HG02884 (cell line): ENCODE measurements at regions not wholly inside any gene's neighbourhood (a gene's known extent, or its start where the extent isn't known, plus 50 kb on each side); places are given as distances from the start of the nearest gene placed in this dataset.
"Not testable (repeated sequence)": the region's sequence is repeated elsewhere in the genome, so short reads cannot be mapped to it uniquely, and the experiment has no call there.

ENCODE experiments used
- ATAC-seq: cut with Tn5 transposase; IDR thresholded peaks from one replicate; pipeline ENCODE4 v1.9.1; 2021; ENCODE audit warnings: mild to moderate bottlenecking, moderate library complexity; ENCODE audit not compliant: unreplicated experiment

DNA sequence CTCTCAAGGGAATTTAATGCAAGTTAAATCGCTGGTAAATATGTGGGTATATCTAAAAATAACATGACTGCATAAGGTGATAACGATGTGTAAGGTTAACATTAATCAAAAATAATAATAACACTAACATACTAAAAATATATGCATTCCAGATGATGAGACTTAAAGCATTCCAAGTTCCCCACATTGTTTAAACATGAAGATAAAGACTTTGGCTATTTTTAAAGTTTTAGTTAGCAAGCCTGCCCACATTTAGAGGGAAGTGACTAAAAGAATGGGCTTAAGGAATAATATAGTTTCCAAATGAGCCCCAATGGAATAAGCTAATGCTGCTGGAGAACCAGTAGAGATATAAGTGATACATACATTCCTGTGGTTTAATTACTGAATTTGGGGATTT is 941.3 kb downstream of the TBC1D32 start:
- ATAC-seq, result no peak

DNA sequence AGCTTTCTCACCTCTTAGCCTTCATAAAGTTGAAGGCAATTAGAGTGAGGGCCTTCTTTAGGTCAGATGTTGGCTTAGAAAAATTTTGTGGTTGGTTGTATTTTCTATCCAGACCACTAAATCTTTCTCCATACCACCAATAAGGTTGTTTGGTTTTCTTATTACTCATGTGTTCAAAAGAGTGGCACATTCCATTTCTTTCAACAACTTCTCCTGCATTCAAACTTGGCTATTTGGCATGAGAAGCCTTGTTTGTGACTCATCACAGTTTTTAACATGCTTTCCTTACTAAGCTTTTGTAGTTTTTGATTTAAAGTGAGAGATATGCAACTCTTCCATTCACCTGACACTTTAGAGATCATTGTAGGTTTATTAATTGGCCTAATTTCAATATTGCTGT is 949.6 kb downstream of the TBC1D32 start:
- no peak for ATAC-seq

DNA sequence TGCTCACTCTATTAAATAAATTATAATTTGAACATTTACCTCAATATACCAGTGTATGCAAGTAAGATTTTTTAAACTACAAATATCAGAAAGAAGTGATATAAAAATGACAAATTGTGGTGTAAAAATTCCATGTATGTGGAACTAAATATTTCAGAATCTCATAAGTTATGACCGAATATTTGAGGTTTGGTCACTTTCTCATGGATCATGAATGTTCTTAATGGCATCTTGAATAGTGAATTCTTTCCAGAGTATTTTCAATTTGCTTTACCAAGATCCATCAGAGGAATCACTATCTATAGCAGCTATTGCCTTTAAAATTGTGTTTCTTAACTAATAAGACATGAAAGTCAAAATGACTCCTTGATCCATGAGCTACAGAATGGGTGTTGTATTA is 950.6 kb downstream of the TBC1D32 start:
- ATAC-seq, result no peak

DNA sequence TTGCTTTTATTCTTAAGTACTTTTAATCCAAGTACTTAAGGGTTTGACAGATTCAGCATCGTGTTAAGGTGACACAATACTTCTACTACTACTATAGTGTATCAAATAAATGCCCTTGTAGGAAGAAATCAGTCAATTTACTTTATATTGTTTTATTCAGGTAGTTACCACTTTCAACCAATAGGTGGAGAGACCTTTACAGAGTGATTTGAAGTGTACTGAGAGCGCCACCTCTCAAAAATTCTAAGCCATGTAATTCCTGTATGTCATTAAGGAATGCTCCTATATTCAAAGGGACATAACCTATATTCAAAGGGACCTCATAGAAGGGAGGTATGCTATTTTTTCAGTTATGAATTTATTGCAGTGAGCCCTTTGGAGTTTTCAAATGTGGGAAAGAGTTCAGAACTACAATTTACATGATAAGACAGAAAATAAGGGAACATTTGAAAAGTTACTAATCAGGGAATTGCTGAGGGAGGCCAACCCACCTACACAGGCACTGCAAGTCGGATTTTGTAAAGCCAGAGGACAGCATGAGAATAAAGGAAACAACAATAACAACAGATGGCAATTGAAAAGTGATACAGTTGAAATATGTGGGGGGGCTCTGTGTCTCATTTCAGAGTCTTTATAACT is 955.6 kb downstream of the TBC1D32 start:
- peak; percentile 90 for ATAC-seq

DNA sequence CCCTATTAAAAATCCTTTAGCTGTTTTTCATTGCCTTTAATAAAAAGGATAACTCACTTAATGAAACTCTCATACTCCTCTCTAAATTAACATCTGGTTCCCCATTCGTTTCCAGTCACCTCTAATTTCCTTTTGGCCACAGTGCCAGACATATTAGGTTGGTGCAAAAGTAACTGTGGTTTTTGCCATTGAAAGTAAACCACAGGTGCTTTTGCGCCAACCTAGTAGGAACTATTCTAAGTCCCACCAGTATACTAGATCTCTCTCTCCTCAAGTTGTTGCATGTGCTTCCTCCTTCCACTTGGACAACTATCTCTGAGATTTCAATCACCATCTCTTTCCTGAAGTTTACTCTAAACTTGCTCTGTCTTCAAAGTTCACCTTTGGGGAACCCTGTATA is 961.1 kb downstream of the TBC1D32 start:
- ATAC-seq, result no peak

DNA sequence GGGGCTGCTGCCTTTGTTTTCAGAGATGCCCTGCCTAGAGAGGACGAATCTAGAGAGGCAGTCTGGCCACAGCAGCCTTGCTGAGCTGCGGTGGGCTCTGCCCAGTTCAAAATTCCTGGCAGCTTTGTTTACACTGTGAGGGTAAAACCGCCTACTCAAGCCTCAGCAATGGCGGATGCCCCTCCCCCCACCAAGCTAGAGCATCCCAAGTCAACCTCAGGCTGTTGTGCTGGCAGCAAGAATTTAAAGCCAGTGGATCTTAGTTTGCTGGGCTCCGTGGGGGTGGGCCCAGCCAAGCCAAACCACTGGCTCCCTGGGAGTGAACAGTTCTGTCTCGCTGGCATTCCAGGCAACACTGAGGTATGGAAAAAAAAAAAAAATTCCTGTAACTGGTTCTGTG is 970.9 kb downstream of the TBC1D32 start:
- no peak for ATAC-seq

DNA sequence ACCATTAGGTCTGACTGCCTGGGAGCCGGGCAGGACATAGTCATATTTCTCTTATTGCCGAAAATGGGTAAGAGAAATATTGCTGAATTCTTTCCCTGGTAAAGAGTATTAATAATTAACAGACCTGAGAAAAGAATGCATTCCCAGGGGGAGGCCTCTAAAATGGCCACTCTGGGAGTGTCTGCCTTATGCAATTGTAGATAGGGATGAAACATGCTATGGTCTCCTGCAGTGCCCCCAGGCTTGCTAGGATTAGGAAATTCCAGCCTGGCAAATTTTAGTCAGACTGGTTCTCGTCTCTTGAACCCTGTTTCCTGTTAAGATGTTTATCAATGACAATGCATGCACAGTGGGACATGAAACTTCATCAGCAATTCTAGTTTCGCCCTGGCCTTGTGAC is 975.7 kb downstream of the TBC1D32 start:
- not testable (repeated sequence) for ATAC-seq

DNA sequence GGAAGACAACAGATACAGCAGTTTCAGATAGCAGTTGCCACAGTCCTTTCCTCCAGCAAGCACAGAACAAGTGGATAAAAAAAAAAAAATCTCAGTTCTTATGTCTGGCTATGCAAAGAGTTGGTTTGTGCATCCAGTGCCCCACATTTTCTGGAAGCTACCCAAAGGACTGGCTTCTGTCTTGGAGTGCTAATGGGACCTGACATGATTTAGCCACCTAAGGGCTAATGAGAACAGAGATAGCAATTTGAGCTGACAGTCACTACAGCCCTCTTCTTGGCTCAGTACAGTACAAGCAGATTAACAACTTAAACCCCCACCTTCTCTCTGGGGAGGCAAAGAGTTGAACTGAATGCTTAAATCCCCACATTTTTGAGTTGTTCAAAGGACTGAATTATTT is 976.8 kb downstream of the TBC1D32 start:
- ATAC-seq, result no peak

DNA sequence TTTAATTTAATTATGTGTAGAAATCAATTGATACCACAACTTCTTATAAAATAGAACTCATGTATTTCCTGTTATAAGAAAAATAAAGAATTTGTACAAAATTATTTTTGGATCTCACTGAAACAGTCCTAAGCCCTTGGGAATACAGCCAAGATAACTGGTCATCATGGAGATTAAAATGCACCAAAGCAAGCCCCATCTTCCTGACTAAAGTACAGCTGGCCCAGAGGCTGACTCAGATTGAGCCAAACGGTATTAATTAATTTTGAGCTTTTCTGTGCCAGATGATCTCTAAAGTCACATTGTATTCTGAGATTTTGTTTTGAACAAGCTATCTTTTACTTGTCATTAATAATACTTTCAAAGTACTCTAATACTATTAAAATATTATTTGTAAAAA is 978.5 kb downstream of the TBC1D32 start:
- ATAC-seq, result no peak

DNA sequence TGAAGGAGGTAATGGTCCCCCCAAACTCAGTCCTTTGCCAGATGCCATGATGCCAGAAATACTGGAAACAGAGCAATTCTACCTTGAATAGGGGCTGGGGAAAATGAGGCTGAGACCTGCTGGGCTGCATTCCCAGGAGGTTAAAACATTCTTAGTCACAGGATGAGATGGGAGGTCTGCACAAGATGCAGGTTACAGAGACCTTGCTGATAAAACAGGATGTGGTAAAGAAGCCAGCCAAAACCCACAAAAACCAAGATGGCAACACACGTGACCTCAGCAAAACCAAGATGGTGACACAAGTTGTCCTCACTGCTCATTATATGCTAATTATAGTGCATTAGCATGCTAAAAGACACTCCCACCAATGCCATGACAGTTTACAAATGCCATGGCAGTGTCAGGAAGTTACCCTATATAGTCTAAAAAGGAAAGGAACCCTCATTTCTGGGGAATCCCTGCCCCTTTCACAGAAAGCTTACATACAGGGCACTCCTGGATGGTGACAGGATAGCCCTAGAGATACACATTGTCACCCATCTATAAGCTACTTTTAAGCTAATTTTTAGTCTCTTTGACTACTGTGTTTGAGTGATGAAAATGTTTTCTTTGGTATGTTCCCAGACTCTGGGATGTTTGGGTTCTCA is 979.7 kb downstream of the TBC1D32 start:
- ATAC-seq, result no peak

DNA sequence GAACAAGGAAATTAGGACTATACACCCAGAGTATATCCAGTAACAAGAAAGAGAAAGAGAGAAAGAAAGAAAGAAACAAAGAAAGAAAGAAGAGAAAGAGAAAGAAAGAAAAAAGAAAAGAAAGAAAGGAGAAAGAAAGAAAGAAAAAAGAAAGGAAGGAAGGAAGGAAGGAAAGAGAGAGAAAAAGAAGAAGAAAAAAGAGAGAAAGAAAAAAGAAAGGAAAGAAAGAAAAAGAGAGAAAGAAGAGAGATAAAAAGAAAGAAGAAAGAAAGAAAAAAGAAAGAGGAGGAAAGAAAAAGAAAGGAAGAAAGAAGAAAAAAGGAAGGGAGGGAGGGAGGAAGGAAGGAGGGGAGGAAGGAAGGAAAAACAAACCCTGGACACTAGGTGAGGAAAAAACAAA is 981.8 kb downstream of the TBC1D32 start:
- ATAC-seq, result no peak

DNA sequence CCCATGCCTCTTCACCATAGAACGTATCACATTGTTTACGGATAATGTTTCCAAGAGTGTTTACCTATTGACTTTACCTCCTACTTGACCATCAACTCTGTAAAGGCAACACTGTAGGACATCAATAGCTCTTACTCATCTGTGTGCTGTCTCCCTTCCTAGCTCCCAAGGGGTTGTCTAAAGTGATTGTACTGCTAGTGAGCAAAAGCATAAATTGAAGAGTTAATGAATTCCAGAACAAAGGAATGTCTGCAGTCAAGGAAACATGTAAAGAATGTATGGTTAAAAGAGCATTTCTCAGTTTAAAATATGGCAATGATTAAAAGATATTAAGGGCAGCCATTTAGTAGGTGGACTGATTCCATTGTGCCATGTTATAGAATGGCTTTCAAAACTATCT is 985.4 kb downstream of the TBC1D32 start:
- no peak for ATAC-seq

DNA sequence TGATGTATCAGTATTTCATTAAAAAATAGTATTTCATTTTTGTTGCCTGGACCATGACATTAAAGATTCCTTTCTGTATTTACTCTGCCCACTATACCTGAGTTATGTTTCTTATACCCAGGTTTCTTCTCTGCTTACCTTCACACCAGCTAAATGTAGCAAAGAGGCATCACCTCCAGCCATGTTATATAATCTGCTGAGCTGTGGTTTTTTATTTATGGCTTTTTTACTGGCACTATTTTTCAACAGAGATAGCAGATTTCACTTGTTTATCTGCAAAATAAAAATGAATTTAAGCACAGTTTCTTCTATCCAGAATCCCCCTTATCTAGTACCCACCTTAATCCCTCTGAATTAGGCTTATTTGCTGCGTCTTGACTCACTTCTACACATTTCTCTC is 979.0 kb upstream of the MAN1A1 start:
- no peak for ATAC-seq

DNA sequence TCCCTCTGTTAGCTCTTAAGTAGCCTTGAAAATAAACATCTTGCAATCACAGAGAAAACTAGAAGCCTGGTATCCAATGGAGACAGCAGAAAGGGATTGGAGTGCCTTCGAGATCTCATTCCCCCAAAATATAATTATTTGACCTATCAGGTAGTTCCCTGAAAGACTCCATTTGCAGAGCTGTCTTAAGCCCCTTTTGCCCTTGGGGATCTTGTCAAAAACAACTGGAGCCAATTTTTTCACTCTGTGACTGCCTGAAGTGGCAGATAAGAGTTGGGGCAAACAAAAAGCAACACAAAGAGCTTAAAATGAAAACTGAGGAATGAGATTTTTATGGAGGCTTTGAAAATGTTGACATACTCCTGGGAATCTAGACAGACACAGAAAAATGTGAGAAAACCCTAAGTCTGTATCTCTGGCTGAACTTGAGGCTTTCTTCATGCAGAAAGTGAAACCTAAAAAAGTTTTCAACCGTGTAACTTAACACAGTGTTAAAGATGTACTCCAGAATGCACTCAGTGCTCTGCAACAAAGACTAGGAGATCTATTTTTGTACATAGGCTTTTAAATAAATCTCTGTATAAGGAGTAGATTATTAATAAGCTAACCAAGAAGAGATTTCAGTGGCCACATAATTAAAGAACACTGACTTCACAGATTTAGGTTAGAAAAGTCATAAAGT is 971.1 kb upstream of the MAN1A1 start:
- no peak for ATAC-seq

DNA sequence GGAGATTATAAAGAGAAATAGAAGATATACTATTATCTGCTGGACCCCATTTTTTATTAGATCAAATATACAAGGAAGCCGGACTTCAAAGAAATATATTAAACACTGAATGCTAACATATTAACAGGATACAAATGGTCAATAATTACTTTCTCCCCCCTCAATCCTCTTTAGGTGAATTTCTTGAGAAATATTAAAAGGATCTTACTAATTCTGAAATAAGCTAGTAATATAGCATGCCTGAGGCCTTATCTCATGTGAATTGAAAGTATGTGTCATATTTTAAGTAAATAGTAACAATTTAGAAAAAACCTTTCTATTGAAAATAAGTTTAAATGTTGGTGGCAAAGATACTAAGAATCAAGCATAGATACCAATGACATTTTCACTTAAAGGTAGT is 954.7 kb upstream of the MAN1A1 start:
- no peak for ATAC-seq

DNA sequence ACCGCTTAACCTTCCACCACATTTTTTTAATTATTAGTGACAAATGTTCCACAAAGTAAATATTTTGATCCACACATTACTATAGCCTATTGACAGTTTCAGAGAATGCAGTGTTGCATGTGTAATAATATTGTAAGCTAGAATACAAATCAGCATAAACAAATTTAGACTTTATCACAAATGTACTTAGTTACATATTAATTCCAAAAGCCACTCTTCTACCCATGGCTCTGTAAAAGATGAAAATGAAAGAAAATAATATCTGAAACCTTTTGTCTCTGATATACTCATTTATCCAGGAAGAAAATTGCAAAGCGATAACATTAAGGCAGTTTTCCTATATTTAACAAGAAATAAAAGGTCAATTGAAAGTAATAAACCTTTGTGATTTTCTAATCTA is 954.0 kb upstream of the MAN1A1 start:
- ATAC-seq, result no peak

DNA sequence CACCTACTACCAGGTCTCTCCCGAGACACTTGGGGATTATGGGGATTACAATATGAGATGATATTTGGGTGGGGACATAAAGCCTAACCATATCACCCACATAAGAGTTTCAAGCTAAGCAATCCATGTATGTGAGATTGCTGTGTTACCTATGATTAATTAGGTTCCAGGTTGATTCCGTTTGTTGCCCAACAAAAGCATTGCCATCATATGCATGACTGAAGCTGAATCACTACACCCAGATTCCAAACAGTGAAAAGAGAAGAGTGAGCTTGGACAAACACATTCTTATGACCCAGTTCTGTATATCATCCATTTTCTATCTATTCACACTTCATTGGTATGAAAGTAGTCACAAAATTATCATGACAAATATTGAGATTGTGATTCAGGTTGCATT is 952.5 kb upstream of the MAN1A1 start:
- no peak for ATAC-seq

DNA sequence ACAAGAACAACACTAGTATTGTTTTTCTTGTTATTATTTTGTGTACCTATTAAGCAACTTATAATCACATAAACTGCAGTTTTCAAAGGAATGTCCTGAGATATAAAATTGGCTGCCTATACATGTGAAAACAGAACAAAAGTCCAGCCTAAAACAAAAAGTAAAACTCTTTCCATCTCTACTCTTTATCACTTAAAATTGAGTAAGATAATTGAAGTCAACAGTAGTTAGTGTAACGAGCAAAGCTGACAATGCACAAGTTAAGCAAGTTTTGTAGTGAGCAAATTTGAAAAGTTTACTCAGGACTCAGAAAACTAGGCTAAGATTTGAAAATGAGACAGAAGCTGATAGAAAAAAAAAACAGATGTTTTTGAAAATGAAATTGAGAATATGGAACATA is 941.4 kb upstream of the MAN1A1 start:
- ATAC-seq, result no peak

DNA sequence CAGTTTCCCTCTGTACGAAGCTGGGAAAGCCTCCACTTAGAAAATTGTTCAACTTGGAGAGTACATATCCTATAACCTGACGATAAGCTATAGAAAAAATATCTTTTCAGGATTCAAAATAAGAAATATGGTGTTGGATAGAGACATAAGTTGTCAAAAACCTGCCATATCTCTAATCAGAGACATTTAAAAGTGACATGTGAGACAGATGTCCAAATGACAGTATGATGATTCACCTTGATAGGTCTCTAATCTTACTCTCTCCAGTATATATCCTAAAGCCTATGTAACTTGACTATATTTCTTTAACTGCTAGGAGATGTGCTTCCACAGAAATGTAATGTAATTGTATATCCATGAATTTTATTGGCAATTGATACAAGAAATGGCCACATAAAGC is 932.4 kb upstream of the MAN1A1 start:
- no peak for ATAC-seq

DNA sequence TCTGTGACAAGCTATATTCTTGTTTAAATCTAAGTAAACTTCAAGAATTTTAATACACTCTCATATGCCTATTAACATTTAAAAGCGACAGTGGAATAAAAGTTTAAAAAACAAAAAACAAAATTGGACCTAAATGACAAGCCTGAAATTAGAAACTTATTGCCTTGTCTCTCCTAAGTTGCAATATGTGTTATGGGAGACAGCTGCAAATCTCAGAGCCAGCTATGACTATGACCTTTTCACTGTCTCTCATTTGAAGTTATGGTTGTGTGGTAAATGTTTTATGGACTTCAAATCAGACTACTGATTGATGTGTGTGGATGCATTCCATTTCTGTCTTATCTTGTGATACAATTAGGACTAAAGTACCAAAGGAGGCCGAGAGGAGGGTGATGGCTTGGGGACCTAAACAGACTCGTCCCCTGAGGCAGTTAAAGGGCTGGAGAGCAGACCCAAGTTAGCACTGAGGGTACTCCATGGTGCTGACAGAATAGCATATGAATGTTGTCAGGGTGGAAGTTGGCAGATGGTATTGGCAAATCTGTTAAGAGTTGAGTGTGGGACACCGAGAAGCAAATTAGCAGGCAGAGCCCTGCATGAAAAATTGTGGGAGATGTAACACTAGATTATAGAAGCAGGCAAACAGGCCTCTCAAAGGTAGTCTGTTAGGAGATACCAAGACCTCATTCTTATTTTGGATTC is 930.1 kb upstream of the MAN1A1 start:
- ATAC-seq, result no peak

DNA sequence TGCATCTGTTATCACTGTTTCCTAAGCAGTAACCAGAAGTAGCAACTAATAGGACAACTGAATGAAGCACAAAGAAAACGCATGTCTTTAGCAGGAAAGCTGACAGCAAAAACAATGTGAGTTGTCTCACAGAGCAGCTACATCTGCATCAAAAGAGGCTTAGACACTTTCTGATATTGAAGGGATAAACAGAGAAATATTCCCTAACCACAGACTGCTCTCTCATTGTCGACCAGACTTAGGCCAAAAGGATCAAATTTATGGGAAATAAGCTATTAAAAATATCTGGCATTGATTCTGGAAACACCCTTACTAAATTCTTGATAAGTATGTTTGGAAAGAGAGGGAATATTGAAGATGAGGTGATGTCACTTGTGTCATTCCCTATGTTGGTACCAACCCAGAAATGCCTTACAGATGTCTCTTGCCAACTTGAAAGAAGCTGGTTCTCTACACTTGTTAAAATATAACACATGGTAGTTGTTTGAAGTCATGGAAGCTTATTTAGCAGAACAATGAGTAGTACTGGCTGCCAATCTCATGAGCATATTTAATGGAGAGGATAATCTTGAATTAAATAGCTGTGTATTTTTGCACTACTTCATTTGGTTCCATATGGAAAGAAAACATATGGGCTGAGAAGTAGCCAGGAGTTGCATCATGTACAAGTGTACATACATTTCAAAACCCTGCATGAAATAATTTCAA is 929.3 kb upstream of the MAN1A1 start:
- ATAC-seq, result no peak
